ENCODE measurements at regions not wholly inside any gene's neighbourhood (a gene's known extent, or its start where the extent isn't known, plus 50 kb on each side); places are given as distances from the start of the nearest gene placed in this dataset.

GRCh38 chr13:36493046-36493445 lies 60.8 kb downstream of the CCNA1 start:
- H3K27me3 Mint-ChIP-seq (ENCODE audit: unreplicated experiment), result no peaks in the 10 kb centered on the region
- no peak for TF ChIP-seq CTCF (IDR thresholded peaks at IDR 0.05; ENCODE audit: unreplicated experiment)
- H3K9me3 Mint-ChIP-seq (ENCODE audit: unreplicated experiment), result no peaks in the 10 kb centered on the region
- no peak for DNase-seq (ENCODE audit: low spot score)
- H3K4me1 Mint-ChIP-seq (ENCODE audit: unreplicated experiment), result peaks cover 3% of the 10 kb centered on the region
- no peak overlapping the region for H3K4me3 Mint-ChIP-seq (ENCODE audit: unreplicated experiment)
- H3K36me3 Mint-ChIP-seq (ENCODE audit: low read depth, unreplicated experiment), result no peaks in the 10 kb centered on the region
- no peak overlapping the region for H3K27ac Mint-ChIP-seq (ENCODE audit: unreplicated experiment)

GRCh38 chr13:36495431-36495830 lies 63.1 kb downstream of the CCNA1 start:
- H3K36me3 Mint-ChIP-seq (ENCODE audit: low read depth, unreplicated experiment), result no peaks in the 10 kb centered on the region
- peaks cover 3% of the 10 kb centered on the region for H3K4me1 Mint-ChIP-seq (ENCODE audit: unreplicated experiment)
- no peak overlapping the region for H3K4me3 Mint-ChIP-seq (ENCODE audit: unreplicated experiment)
- no peak for DNase-seq (ENCODE audit: low spot score)
- H3K9me3 Mint-ChIP-seq (ENCODE audit: unreplicated experiment), result no peaks in the 10 kb centered on the region
- H3K27ac Mint-ChIP-seq (ENCODE audit: unreplicated experiment), result no peak overlapping the region
- no peak for TF ChIP-seq CTCF (IDR thresholded peaks at IDR 0.05; ENCODE audit: unreplicated experiment)
- no peaks in the 10 kb centered on the region for H3K27me3 Mint-ChIP-seq (ENCODE audit: unreplicated experiment)

- Mint-ChIP-seq H3K4me1 (ENCODE audit: unreplicated experiment) (no peaks in the 10 kb centered on the region), H3K36me3 (ENCODE audit: low read depth, unreplicated experiment) (no peaks in the 10 kb centered on the region), H3K27ac (ENCODE audit: unreplicated experiment) (no peak overlapping the region), H3K9me3 (ENCODE audit: unreplicated experiment) (no peaks in the 10 kb centered on the region), H3K27me3 (ENCODE audit: unreplicated experiment) (no peaks in the 10 kb centered on the region), H3K4me3 (ENCODE audit: unreplicated experiment) (no peak overlapping the region)
- no peak for TF ChIP-seq CTCF (IDR thresholded peaks at IDR 0.05; ENCODE audit: unreplicated experiment)
- DNase-seq (ENCODE audit: low spot score), result peak; percentile 12
Observed at GRCh38 chr13:36509369-36509768, 77.1 kb downstream of the CCNA1 start.

GRCh38 chr13:36512771-36513170 lies 80.5 kb downstream of the CCNA1 start:
- TF ChIP-seq CTCF (IDR thresholded peaks at IDR 0.05; ENCODE audit: unreplicated experiment), result no peak
- Mint-ChIP-seq H3K27me3 (ENCODE audit: unreplicated experiment) (peaks cover 1% of the 10 kb centered on the region), H3K36me3 (ENCODE audit: low read depth, unreplicated experiment) (no peaks in the 10 kb centered on the region), H3K4me3 (ENCODE audit: unreplicated experiment) (no peak overlapping the region), H3K27ac (ENCODE audit: unreplicated experiment) (no peak overlapping the region), H3K4me1 (ENCODE audit: unreplicated experiment) (no peaks in the 10 kb centered on the region), H3K9me3 (ENCODE audit: unreplicated experiment) (no peaks in the 10 kb centered on the region)
- DNase-seq (ENCODE audit: low spot score), result no peak

GRCh38 chr13:36513266-36513665 lies 81.0 kb downstream of the CCNA1 start:
- no peak for TF ChIP-seq CTCF (IDR thresholded peaks at IDR 0.05; ENCODE audit: unreplicated experiment)
- Mint-ChIP-seq H3K4me1 (ENCODE audit: unreplicated experiment) (no peaks in the 10 kb centered on the region), H3K4me3 (ENCODE audit: unreplicated experiment) (no peak overlapping the region), H3K27ac (ENCODE audit: unreplicated experiment) (no peak overlapping the region), H3K36me3 (ENCODE audit: low read depth, unreplicated experiment) (no peaks in the 10 kb centered on the region), H3K9me3 (ENCODE audit: unreplicated experiment) (no peaks in the 10 kb centered on the region), H3K27me3 (ENCODE audit: unreplicated experiment) (peaks cover 1% of the 10 kb centered on the region)
- no peak for DNase-seq (ENCODE audit: low spot score)
